ENCODE measurements at regions not wholly inside any gene's neighbourhood (a gene's known extent, or its start where the extent isn't known, plus 50 kb on each side); places are given as distances from the start of the nearest gene placed in this dataset.
"Not testable (repeated sequence)": the region's sequence is repeated elsewhere in the genome, so short reads cannot be mapped to it uniquely, and the experiment has no call there.

DNA sequence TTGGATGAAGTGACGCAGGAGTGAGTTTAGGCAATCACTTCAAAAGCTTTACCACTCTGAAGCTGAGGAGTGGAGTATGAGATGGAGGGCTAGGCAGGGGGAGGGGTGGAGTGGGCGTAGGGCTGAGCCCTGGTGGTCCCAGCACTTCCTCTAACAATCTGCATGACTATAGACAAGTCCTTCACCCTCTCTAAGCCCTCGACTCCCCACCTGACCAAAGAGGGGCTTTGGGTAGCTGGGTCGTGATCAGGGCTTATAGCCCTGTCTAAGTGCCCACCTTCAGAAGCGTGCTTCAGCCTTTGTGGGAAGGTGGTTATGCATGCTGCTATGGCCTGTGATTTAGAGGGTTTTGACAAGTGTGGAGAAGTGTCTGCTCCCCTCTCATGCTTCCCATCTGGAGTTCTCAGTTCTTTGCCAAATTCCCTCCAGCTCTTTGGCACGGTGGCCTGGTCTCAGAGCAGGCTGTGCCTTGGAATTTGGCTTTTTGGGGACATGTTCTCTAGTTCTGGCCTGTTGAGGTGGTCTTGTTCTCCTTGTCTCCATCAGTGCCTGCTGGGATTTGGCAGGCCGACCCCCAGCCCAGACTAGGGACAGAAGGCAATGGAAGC is 53.0 kb downstream of the ACTBL2 start:
- no peak for DNase-seq

DNA sequence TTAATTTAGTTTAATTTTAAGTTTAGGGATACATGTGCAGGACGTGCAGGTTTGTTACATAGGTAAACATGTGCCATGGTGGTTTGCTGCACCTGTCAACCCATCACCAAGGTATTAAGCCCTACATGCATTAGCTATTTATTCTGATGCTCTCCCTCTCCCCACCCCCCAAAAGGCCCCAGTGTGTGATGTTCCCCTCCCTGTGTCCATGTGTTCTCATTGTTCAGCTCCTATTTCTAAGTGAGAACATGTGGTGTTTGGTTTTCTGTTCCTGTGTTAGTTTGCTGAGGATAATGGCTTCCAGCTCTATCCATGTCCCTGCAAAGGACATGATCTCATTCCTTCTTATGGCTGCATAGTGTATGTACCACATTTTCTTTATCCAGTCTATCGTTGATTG is 53.6 kb downstream of the ACTBL2 start:
- not testable (repeated sequence) for DNase-seq

DNA sequence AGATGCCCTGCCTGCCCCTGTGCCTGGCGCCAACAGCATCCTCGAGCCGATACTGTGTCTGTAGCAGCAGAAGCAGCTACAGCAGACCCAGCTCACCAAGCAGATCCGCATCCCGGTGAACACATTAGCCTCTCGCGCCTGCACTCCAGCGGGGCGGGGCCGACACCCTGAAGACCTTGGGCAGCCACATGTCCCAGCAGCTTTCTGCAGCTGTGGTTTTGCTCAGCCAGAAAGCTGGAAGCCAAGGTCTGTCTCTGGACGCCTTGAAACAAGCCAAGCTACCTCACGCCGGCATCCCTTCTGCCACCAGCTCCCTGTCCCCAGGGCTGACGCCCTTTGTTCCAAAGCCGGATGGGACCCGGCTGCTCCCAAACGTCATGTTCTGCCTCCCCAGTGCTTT is 59.6 kb downstream of the ACTBL2 start:
- no peak for DNase-seq

DNA sequence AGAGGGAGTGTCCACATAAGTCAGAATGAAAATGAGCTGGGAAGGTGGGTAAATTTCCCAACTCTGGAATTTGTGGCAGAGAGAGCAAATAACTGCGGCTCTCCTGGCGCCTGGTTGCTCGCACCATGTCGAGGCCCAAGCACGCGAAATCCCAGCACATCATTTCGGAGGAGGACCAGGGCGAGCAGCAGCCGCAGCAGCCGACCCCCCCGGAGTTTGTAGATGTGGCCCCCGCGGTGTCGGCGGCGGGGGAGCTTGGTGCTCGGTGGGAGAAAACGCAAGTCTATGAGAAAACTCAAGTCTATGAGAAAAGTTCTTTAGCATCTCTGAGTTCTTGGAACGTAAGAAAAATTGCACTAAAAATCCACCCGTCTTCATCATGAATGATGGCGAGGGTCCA is 60.3 kb downstream of the ACTBL2 start:
- no peak for DNase-seq

DNA sequence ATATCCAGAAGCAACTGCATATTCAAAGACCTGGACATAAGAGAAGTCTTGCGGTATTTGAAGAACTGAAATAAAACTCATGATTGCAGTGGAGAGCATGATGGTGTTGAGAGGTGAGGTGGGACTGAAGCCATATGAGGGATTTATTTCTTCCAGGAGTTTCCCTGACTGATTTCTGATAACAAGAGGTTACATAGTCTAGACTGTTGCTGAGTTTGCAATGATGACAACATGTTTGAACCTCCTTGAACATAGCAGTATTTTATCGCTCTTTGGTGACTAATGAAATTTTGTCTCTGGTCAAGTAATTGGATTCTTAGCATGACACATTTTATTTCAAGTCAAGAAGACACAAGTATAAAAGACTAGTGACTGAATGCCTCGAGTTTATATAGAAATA is 61.8 kb downstream of the ACTBL2 start:
- DNase-seq = no peak

DNA sequence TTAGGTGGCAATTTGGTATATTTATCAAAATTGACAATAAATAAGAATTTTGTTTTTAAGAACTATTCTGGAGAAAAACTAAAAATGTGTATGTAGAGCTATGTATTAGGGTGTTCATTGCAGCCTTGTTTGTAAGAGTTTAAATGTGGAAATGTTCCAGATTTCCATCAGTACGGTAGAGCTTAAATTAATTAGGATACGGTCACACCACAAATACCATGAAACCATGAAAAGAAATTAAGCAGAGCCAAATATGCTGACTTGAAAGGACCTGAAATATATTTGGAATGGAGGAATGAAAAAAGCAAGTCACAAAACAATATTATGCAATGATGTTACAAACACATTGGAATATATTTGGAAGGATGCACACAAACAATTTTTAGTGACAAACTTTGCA is 64.6 kb downstream of the ACTBL2 start:
- DNase-seq = no peak

DNA sequence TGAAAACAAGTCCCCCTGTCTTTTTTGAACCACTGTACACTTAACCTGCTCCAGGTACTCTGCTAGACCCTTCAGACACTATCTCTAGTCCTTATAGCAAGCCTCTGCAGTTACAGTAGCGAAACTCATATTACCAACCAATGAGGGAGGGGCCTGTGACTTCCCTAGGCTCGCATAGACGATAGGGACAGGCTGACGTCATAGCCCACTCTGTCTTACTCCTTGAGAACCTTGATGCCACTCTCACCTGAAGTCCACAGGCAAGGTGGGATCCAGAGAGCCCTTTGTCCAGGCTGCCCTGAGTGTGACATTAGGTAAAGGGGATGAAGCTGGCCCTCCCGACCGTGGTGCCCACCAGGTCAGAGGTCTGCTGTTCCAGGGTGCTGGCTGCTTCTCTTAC is 65.3 kb downstream of the ACTBL2 start:
- DNase-seq = no peak

DNA sequence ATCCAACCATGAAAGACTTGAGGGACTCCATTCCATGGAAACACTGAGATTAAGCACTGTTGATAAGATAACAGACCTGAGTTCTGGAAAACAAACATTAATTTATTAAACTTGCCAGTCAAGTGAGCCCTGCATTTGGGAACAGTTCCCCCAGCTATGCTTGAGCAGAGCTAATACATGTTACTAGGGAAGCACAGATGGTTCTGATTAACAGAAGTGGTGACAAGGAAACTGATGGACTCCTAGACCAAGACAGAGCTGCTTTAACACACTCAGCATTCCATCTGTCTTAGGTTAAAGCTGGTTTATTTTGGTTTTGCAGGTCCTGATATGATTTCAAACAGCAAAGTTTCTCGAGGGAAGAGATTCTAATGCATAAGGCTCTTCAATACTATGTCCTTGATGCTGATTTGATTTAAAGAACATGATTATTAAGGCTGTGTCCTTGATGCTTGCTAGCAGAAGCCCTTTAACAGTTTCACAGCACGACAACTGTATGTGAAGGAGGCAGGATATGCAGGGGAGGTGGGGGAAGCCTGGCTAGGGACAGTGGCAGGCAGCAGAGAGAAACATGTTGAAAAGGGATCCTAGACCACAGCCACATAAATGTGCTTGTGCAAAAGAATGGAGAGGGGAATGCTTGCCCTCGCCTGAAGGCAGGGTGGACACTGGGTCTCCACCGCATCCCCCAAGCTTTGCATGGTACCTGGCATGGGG is 66.2 kb downstream of the ACTBL2 start:
- DNase-seq = no peak

DNA sequence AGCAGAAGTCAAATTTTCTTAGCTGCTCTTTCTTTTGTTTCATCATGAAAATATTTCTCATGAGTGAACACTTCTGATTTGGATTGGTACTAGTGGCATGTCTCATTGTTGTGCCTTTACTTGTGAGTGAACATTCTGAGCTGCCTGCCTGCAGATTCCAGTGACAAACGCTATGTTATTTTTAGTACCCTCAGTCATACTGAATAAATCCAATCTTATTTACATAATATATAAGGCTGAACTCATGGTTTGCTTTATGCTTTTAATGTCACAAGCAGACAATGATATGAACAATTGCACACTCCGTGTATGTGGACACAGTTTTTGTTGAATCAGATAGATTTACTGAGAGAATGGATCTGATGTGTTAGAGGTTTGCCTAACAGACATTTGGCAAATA is 67.8 kb downstream of the ACTBL2 start:
- DNase-seq = no peak

DNA sequence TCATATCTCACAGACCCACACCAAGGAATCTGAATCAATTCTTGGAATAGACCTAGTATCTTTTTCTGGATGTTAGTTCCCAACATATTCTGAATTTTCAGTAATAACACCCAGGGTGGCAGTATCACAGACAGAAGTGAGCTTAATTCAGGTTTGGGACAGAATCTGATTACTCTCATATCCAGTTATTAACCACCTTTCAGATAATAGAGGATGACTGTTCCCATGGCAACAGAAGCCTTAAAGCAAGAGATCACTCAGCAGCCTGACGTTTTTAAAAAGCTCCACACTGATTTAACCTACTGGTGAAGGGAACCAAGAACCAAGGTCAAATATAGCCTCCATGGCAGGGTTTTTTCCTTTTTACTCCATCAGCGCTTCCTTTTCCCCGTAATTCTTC is 68.4 kb downstream of the ACTBL2 start:
- no peak for DNase-seq

DNA sequence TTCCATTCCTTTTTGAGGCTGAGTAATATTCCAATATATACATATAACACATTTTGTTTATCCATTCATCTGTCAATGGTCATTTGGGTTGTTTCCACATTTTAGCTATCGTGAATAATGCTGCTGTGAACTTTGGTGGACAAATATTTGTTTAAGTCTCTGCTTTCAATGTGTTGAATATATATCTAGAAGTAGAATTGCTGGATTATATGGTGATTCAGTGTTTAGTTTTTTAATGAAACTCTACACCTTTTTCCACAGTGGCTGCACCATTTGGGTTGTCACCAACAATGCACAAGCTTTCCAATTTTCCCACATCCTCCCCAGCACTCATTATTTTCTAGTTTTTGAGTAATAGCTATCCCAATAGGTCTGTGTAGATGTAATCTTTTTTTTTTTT is 69.5 kb downstream of the ACTBL2 start:
- no peak for DNase-seq

DNA sequence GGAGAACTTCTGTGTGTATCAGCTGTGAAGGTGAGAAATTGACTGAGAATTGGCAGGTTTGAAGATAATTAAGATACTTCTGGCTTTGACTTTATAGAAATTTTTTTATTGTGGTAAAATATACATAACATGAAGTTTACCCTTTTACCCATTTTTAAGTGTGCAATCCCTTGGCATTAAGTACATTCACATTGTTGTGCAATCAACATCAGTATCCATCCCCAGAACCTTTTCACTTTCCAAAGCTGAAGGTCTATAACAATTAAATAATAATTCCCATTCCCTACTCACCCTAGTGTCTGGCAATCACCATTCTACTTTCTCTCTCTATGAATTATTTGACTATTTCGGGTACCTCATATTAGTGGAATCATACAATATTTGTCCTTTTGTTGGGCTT is 69.9 kb downstream of the ACTBL2 start:
- no peak for DNase-seq

DNA sequence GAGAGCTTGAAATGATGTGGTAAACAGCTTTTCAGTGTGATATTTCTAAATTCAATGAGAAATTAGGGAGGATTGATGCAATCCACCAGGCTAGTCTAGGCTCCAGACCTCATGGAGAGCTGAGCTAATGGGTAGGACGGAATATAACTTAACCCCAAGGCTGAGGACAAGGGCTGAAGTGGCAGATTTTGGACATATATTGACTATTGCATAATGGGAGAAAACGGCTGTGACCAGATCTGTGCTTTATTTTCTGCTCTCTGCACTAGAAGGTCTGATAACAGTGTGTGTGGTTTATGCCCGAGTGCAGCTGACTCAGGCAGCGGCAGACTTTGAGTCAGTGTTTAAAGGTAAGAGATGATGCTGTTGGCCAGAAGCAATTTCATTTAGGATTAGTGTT is 70.6 kb downstream of the ACTBL2 start:
- DNase-seq = no peak

DNA sequence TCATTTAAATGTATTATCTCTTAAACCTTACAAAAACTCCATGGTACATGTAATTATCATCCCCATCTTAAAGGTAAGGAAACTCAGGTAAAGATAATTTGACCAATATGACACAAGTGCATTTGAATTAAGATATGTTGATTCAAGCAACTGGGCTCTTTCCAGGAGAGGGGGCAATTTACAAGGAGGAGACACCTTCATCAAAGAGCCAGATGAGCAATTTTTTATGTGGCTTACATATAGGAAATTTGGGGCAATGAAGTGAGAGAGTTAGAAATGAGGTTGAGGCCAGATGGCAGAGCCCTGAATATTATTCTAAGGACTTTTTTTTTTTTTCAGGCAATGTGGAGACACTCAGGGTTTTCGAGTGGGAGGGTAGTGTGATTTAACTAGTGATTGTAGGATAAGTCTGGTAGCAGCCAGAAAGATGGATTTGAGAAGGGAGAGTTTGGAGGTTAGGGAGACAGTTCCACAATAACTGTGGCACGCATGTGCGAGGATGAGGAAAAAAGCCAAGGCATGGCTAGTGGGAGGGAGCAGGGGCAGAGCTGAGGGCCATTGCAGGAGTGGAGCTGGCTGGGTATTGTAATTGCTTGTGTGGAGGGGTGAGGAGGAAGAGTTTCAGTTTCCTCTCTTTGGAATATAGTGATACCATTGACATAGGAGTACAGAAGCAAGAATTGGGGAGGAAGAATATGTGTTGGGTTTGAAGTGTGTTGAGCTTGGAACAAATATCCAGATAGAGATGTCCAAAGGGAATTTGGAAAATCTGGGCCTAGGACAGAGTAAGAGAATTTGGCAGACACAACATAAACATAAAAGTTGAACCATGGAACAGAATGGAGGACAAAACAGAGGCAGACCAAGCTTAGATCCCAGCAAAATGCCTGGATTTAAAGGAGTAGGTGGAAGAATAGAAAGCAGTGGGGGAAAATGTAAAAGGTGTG is 72.0 kb downstream of the ACTBL2 start:
- DNase-seq = no peak

DNA sequence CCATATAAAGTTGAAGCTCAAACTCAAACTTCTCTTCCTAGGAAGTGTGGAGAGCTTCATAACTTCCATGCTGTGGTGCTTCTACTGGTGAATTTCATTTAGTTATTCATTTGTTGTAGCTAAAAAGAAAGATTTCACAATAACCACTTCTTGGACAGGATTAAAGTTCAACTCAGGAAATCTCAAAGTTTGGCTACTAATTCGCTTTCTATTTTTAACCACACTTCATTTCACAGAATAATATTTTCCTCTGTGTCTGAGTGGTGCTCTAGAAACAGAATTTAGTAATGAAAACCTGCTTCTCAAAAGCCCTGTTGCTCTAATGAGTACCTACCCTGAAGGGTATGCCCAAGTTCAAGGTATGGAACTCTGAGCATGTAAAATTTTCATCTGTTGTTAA is 73.9 kb downstream of the ACTBL2 start:
- DNase-seq = no peak

DNA sequence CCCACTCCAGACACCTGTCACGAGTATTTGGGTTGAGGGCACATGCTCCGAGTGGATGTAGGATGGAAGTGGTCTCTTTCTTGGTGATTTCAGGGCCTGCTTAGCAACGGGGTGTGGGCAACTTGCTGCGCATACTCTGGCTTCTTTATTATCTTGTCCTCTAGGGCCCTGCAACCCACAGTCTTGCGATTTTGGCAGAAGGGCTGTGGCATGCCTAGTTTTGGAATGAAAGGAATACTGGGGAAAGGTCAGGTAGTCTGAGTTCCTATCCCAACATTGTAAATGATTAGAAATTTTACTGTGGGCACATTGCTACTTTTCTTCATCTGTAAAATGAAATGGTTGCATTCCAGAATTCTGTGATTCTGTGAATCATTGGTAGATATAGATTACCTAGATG is 74.3 kb downstream of the ACTBL2 start:
- DNase-seq = no peak

DNA sequence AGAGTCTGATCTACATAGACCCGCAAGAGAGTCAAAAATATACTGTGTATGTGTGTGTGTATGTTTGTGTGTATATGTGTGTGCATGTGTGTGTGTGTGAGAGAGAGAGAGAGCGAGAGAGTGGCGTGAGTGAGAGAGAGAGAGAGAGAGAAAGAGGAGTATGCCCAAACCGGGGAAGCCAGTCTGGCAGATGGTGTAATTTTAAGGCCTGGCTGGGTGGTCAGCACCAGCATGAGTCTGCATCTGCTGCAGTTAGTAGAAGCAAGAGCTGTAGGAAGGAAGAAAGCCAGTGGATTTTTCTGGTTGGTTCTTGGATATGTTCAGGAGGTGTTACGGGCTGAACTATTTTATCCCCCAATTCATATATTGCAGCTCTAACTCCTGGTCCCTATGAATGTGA is 75.2 kb downstream of the ACTBL2 start:
- no peak for DNase-seq

DNA sequence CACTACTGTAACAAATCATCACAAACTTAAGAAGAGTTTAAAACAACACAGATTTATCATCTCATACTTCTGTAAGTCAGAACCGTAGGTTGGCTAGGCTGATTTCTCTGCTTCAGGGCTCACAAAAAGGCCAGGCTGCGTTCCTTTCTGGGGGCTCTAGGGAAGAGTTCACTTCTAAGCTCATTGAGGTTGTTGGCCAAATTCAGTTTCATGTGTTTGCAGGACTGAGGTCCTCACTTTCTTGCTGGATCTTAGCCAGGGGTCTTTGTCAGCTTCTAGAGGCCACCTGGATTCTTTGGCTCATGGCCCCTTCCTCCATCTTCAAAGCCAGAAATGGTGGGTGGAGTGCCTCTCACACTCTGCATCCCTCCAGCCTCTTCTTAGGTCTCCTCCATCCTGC is 76.0 kb downstream of the ACTBL2 start:
- DNase-seq = no peak

DNA sequence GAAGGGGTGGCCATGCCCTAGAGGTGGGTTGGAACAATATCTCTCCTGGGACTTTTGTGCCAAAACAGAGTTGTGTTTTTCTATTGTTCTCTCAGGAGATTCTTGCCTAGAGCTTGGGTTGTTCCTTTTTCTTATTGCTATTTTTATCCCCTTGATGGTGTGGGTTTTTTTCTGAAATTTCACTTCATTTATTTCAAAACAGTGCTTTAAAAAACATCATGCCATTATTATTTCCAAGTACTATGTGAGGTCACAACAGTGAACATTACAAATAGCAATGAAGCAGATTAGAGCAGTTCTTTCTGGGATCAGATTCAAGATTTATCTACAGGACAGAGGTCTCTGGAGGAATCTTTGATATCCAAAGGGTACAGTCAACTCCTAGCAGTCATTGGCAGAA is 76.6 kb downstream of the ACTBL2 start:
- DNase-seq = no peak

DNA sequence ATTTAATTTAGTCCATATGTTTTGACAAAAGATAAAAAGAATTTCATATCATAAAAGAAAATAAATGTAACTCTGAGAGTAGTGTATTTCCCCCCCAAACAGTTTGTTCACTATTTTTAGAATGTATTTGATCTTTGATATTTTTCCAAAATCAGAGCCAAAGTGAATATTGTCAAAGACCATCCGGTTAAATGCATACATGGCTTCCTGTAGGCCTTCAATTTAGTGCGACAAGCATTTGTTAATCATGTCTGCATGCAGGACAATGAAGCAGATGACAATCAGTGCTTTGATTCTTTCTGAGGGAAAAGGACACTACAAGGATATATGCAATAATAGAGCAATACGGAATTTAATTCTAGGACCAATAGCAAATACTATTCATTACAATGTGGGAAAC is 79.8 kb downstream of the ACTBL2 start:
- DNase-seq = no peak

DNA sequence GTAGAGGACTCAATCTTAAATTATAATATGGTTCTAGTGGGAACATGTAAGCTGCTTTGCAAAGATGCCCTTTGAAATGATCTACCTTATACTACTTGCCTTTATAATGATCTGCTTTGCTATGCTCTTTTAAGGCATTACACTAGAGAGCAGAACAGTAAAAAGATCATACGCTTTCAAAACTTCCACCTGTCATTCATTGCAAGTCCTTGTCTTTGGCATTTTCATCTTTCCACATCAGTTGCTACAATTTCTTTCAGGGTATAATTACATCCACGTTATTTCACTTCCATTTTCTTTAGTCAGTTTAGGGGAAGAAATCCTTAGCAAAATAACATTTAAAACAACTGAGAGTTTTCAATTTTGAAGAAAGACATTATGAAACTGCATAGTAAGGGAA is 80.3 kb downstream of the ACTBL2 start:
- no peak for DNase-seq

DNA sequence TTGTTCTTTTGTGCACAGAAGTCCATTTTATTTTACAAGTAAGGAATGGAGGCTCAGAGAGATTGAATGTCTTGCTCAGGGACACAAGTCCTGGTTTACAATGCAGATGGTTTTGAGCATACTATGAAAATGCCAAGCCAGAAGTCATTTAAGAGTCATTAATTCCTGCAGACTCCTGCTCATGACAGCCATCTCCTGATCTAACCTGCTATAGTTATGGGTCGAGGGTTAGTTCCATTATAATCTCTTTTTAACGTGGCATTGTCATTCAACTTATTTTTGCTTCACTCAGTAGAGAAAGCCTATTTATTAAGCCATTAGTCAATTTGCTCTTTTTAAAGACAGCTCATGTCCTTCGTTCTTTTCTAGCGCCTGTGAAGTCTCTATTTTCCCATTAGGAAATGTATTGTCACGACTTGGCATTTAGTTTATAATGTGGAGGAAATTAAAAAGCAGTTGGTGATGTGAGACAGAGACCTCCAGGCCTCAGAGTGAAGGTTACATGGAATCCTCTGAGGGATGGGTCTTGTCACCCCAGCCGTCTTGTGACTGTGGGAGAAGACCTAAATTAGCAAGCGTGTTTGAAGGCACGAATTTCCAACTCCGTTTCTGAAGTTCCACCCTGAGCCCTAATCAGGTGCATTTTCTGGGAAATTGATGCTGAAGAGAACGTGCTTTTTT is 84.1 kb downstream of the ACTBL2 start:
- DNase-seq = no peak

DNA sequence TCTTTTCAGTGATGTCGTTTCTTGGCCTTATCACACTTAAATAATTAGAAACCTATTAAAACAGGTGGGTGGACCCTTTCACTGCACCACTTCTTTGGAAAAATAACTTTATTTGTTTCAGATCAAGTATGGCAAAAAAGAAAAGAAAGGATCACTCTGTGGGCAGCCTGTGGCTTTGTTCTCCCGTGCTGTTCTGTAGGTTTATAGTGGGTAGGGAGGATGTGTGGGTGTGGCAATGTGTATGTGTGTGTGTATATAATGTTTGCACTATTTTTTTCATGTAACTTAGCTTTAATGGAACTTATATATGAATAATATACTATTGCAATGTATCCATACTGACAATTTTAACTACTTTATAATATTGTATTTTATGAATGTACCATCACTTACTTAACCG is 85.9 kb downstream of the ACTBL2 start:
- DNase-seq = no peak

All from NCI-H1048 (cell line).